ENCODE measurements at regions not wholly inside any gene's neighbourhood (a gene's known extent, or its start where the extent isn't known, plus 50 kb on each side); places are given as distances from the start of the nearest gene placed in this dataset.
A peak's percentile ranks its signal among the peaks of the same experiment; 100 is the strongest.

DNA sequence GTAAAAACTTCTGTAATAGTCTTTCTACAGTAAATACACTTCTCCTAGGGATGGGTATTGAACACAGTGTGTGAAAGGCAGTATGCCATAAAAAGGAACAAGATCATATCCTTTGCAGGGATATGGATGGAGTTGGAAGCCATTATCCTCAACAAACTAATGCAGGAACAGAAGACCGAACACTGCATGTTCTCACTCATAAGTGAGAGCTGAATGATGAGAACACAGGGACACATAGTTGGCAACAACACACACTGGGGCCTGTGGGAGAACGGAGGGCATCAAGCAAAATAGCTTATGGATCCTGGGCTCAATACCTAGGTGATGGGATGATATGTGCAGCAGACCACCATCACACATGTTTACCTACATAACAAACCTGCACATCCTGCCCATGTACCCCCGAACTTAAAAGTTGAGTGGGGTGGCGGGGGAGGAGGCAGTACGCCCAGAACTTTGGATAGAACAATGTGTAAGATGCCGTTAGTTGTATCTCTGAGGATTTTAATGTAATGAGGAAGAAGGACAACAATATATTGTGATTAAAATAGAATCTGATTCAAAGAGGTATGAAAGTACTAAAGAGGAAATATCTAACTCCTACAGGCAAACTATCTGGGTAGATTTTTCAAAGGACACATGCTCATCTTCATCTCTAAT lies 183.2 kb downstream of the NDFIP2 start (continued):
- TF ChIP-seq, protein P1, sequence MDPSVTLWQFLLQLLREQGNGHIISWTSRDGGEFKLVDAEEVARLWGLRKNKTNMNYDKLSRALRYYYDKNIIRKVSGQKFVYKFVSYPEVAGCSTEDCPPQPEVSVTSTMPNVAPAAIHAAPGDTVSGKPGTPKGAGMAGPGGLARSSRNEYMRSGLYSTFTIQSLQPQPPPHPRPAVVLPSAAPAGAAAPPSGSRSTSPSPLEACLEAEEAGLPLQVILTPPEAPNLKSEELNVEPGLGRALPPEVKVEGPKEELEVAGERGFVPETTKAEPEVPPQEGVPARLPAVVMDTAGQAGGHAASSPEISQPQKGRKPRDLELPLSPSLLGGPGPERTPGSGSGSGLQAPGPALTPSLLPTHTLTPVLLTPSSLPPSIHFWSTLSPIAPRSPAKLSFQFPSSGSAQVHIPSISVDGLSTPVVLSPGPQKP (IDR thresholded peaks at IDR 0.05; ENCODE audit: low read depth, low read length) = no peak
- TF ChIP-seq, protein P2, sequence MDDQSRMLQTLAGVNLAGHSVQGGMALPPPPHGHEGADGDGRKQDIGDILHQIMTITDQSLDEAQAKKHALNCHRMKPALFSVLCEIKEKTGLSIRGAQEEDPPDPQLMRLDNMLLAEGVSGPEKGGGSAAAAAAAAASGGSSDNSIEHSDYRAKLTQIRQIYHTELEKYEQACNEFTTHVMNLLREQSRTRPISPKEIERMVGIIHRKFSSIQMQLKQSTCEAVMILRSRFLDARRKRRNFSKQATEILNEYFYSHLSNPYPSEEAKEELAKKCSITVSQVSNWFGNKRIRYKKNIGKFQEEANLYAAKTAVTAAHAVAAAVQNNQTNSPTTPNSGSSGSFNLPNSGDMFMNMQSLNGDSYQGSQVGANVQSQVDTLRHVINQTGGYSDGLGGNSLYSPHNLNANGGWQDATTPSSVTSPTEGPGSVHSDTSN (IDR thresholded peaks at IDR 0.05; ENCODE audit: insufficient replicate concordance, low read depth, low read length) = no peak
- TF ChIP-seq MYB (IDR thresholded peaks at IDR 0.05; ENCODE audit: borderline replicate concordance, low read depth, low read length) = no peak
- TF ChIP-seq, protein P3, sequence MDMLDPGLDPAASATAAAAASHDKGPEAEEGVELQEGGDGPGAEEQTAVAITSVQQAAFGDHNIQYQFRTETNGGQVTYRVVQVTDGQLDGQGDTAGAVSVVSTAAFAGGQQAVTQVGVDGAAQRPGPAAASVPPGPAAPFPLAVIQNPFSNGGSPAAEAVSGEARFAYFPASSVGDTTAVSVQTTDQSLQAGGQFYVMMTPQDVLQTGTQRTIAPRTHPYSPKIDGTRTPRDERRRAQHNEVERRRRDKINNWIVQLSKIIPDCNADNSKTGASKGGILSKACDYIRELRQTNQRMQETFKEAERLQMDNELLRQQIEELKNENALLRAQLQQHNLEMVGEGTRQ (IDR thresholded peaks at IDR 0.05; ENCODE audit: borderline replicate concordance, low read depth, low read length) = no peak
- TF ChIP-seq NR2C2 (IDR thresholded peaks at IDR 0.05; ENCODE audit: borderline replicate concordance, control insufficient read depth, insufficient read length, low read depth) = no peak
- no peak for TF ChIP-seq ZZZ3 (IDR thresholded peaks at IDR 0.05; ENCODE audit: control insufficient read depth, insufficient read length, low read depth)

DNA sequence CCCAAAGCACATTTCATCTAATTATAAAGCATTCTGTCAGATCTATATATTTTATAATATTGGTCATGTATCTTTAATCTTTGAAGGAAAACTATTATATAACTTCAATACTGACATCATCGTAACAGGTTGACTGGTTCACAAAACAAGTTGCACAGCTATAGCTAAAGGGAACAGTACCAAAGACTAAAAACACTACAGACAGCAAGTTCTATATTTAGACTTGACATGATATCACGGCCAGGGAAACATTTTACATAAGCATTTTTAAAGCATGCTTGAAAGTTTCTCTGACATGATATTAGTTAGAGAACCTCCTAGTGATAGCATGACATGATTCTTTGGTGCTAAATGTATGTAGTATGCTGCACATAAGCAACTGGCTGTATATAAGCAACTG lies 182.5 kb downstream of the NDFIP2 start:
- H3K4me2 ChIP-seq (ENCODE audit: control insufficient read depth, insufficient read depth) = no peak overlapping the region
- no peak overlapping the region for H2AFZ ChIP-seq (ENCODE audit: control insufficient read depth, low read depth, low read length)
- intact Hi-C loops (cut with micrococcal nuclease; ENCODE audit: unreplicated experiment) (no loop called here), in situ Hi-C loops (cut with MboI) (no loop called here)
- DNase-seq (ENCODE audit: low read depth, low spot score) = no peak
- 17% methylated on average over 2 of the region's 2 CpGs for WGBS (ENCODE audit: insufficient coverage, insufficient replicate concordance, low lambda C conversion rate, missing lambda C conversion rate)
- H3K27me3 ChIP-seq (replicated peaks in 1 of 2; ENCODE audit: control insufficient read depth in 2 of 2, insufficient read depth in 2 of 2, low read length in 1 of 2) = no peaks in the 10 kb centered on the region
- H3K4me3 ChIP-seq = no peak overlapping the region
- no peaks in the 10 kb centered on the region for H3K9me3 ChIP-seq (replicated peaks; ENCODE audit: control insufficient read depth, insufficient read depth, low read length)
- H4K20me1 ChIP-seq (ENCODE audit: control insufficient read depth, insufficient read depth) = no peaks in the 10 kb centered on the region
- TF ChIP-seq FOXM1 (IDR thresholded peaks at IDR 0.05; ENCODE audit: low read depth, low read length) = no peak
- TF ChIP-seq NFXL1 (IDR thresholded peaks at IDR 0.05; ENCODE audit: borderline replicate concordance) = no peak
- TF ChIP-seq GABPA (IDR thresholded peaks at IDR 0.05; ENCODE audit: low read depth) = no peak
- no peak overlapping the region for H3K9ac ChIP-seq (ENCODE audit: control insufficient read depth, insufficient read depth, low read length)
- ChIA-PET SMC1A (ENCODE audit: uncharacterized antibody, unreplicated experiment) (interaction anchor here (0.6 to 6.1 kb wide), 6 partner anchors 9 to 32 kb away, joined by 5 to 33 read pairs (median 10); no protein-coding TSS in a partner anchor), RAD21 (ENCODE audit: unreplicated experiment) (interaction anchor here (1.1 to 3.0 kb wide), 4 partner anchors 11 to 1354 kb away, joined by 3 to 16 read pairs (median 8); no protein-coding TSS in a partner anchor), POLR2A (no interaction called here), CTCF (interaction anchor here (1.3 to 5.8 kb wide), 7 partner anchors 10 to 712 kb away, joined by 3 to 38 read pairs (median 7); no protein-coding TSS in a partner anchor)
- no peaks in the 10 kb centered on the region for H3K4me1 ChIP-seq (ENCODE audit: control insufficient read depth, insufficient read depth, low read length)
- no peaks in the 10 kb centered on the region for H3K36me3 ChIP-seq (ENCODE audit: control insufficient read depth in 2 of 2, insufficient read depth in 2 of 2, low read length in 1 of 2)
- no TSS peak for BruUV-seq (replicated peaks)
- H3K27ac ChIP-seq (ENCODE audit: control insufficient read depth, insufficient read depth) = no peak overlapping the region
- no peaks in the 10 kb centered on the region for H3K79me2 ChIP-seq (ENCODE audit: control insufficient read depth, insufficient read depth, low read length)
- FAIRE-seq = no peak
- ATAC-seq = 0 out of 3 replicates have a peak, but pooled peaks have one; percentile 9

Measured in GM12878 (cell line).